ENCODE measurements at regions not wholly inside any gene's neighbourhood (a gene's known extent, or its start where the extent isn't known, plus 50 kb on each side); places are given as distances from the start of the nearest gene placed in this dataset.

DNA sequence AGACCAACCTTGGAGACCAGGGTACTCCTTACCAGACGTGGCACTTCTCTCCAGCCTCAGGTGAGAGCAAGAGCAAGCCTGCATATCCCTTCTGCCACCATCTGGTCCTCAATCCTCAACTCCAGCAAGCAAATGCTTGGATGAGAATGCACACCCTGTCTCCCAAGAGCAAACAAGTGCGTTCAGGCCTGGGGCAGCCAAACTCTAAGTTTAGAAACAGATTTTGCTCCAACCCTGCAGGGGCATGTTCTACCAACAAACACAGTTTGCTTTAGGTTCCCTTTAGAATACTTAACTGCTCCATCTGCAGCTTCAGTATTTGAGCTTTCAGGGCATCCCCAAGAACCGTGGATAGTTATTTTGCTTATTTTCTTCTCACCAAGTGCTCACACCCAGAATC lies 55.9 kb upstream of the FICD start:
- TF ChIP-seq POLR2AphosphoS5 (IDR thresholded peaks at IDR 0.05) (no peak), POLR2A (IDR thresholded peaks at IDR 0.05; ENCODE audit: low read depth) (no peak), EP300 (IDR thresholded peaks at IDR 0.05) (no peak)
- TF ChIP-seq, protein P1, sequence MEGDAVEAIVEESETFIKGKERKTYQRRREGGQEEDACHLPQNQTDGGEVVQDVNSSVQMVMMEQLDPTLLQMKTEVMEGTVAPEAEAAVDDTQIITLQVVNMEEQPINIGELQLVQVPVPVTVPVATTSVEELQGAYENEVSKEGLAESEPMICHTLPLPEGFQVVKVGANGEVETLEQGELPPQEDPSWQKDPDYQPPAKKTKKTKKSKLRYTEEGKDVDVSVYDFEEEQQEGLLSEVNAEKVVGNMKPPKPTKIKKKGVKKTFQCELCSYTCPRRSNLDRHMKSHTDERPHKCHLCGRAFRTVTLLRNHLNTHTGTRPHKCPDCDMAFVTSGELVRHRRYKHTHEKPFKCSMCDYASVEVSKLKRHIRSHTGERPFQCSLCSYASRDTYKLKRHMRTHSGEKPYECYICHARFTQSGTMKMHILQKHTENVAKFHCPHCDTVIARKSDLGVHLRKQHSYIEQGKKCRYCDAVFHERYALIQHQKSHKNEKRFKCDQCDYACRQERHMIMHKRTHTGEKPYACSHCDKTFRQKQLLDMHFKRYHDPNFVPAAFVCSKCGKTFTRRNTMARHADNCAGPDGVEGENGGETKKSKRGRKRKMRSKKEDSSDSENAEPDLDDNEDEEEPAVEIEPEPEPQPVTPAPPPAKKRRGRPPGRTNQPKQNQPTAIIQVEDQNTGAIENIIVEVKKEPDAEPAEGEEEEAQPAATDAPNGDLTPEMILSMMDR (IDR thresholded peaks at IDR 0.05), result no peak

All from esophagus muscularis mucosa (tissue), 4 donors.